OCI-LY1 (cell line): ENCODE measurements at regions not wholly inside any gene's neighbourhood (a gene's known extent, or its start where the extent isn't known, plus 50 kb on each side); places are given as distances from the start of the nearest gene placed in this dataset.

ENCODE experiments used
- H2AFZ ChIP-seq: fragments of 200-600 bp; sonication (generic), shearing (Covaris generic); 2 replicates; pipeline ENCODE4 v1.6.0; 2014; ENCODE audit warnings: antibody characterized with exemption, mild to moderate bottlenecking, low read length
- H3F3A ChIP-seq: fragments of 200-600 bp; sonication (generic), shearing (Covaris generic); 2 replicates; pipeline ENCODE4 v1.6.0; 2014; ENCODE audit warnings: mild to moderate bottlenecking, antibody characterized with exemption, low read length, moderate library complexity; ENCODE audit not compliant: insufficient read depth
- H3K27ac ChIP-seq: fragments of 200-600 bp; sonication (generic); 2 replicates; pipeline ENCODE4 v1.5.1; 2014; ENCODE audit warnings: low read length, mixed run types, mild to moderate bottlenecking, low read depth; ENCODE audit not compliant: poor library complexity, severe bottlenecking
- H3K27me3 ChIP-seq: fragments of 200-600 bp; sonication (generic); 2 replicates; pipeline ENCODE4 v1.6.0; 2014; ENCODE audit warnings: antibody characterized with exemption, mild to moderate bottlenecking, low read length, moderate library complexity; ENCODE audit not compliant: insufficient read depth
- H3K36me3 ChIP-seq: fragments of 200-600 bp; sonication (generic); 2 replicates; pipeline ENCODE4 v1.6.1; 2014; ENCODE audit warnings: mild to moderate bottlenecking, antibody characterized with exemption, low read length, moderate library complexity, mixed read lengths; ENCODE audit not compliant: insufficient read depth
- H3K4me1 ChIP-seq: fragments of 200-600 bp; sonication (generic); 2 replicates; pipeline ENCODE4 v1.5.1; 2014; ENCODE audit warnings: mild to moderate bottlenecking, low read length, moderate library complexity; ENCODE audit not compliant: insufficient read depth, severe bottlenecking
- H3K4me2 ChIP-seq: fragments of 200-600 bp; sonication (generic), shearing (Covaris generic); 2 replicates; pipeline ENCODE4 v1.6.1; 2014; ENCODE audit warnings: low read length
- H3K4me3 ChIP-seq: fragments of 200-600 bp; sonication (generic); 2 replicates; pipeline ENCODE4 v1.5.1; 2014; ENCODE audit warnings: low read length, low read depth, mild to moderate bottlenecking, mixed read lengths; ENCODE audit not compliant: poor library complexity, severe bottlenecking
- H3K79me2 ChIP-seq: fragments of 200-600 bp; shearing (Covaris generic); 2 replicates; pipeline ENCODE4 v1.6.1; 2016; ENCODE audit warnings: mixed run types, low read length, mixed read lengths; ENCODE audit not compliant: insufficient read depth
- H3K9ac ChIP-seq: fragments of 200-600 bp; sonication (generic), shearing (Covaris generic); 2 replicates; pipeline ENCODE4 v1.6.1; 2014; ENCODE audit warnings: mild to moderate bottlenecking, low read length, mixed read lengths
- H3K9me2 ChIP-seq: fragments of 200-600 bp; sonication (generic), shearing (Covaris generic); 2 replicates; pipeline ENCODE4 v1.6.1; 2014; ENCODE audit warnings: low read depth, mild to moderate bottlenecking, low read length, mixed read lengths
- H3K9me3 ChIP-seq: fragments of 200-600 bp; shearing (Covaris generic); 2 replicates; pipeline ENCODE4 v1.6.1; 2014; ENCODE audit warnings: low read length, mixed read lengths
- H4K20me1 ChIP-seq: fragments of 200-600 bp; sonication (generic), shearing (Covaris generic); 2 replicates; pipeline ENCODE4 v1.6.0; 2016; ENCODE audit warnings: mild to moderate bottlenecking, low read length; ENCODE audit not compliant: insufficient read depth
- CTCF ChIP-seq: fragments of 200-600 bp; sonication (generic), shearing (Covaris generic); IDR thresholded peaks from 2 replicates; pipeline ENCODE4 v1.5.1; 2017; ENCODE audit warnings: mild to moderate bottlenecking, antibody characterized with exemption, low read length, moderate library complexity, mixed read lengths
- EZH2 ChIP-seq: fragments of 200-600 bp; sonication (generic), shearing (Covaris generic); IDR thresholded peaks from 2 replicates; pipeline ENCODE4 v1.8.0; 2017; ENCODE audit warnings: borderline replicate concordance, mixed run types, mild to moderate bottlenecking, antibody characterized with exemption, low read length, moderate library complexity, mixed read lengths

GRCh38 chr2:67251741-67252140 is 145.4 kb upstream of the ETAA1 start:
- Histone ChIP-seq H3F3A (no peaks in the 10 kb centered on the region), H4K20me1 (no peaks in the 10 kb centered on the region), H3K4me1 (no peaks in the 10 kb centered on the region), H3K79me2 (no peaks in the 10 kb centered on the region), H3K4me2 (no peak overlapping the region), H3K27me3 (no peaks in the 10 kb centered on the region), H3K9me2 (no peaks in the 10 kb centered on the region), H3K27ac (no peak overlapping the region), H3K36me3 (no peaks in the 10 kb centered on the region), H3K9me3 (no peaks in the 10 kb centered on the region), H2AFZ (no peak overlapping the region), H3K9ac (no peak overlapping the region), H3K4me3 (no peak overlapping the region)
- TF ChIP-seq EZH2 (no peak), CTCF (no peak)

DNA sequence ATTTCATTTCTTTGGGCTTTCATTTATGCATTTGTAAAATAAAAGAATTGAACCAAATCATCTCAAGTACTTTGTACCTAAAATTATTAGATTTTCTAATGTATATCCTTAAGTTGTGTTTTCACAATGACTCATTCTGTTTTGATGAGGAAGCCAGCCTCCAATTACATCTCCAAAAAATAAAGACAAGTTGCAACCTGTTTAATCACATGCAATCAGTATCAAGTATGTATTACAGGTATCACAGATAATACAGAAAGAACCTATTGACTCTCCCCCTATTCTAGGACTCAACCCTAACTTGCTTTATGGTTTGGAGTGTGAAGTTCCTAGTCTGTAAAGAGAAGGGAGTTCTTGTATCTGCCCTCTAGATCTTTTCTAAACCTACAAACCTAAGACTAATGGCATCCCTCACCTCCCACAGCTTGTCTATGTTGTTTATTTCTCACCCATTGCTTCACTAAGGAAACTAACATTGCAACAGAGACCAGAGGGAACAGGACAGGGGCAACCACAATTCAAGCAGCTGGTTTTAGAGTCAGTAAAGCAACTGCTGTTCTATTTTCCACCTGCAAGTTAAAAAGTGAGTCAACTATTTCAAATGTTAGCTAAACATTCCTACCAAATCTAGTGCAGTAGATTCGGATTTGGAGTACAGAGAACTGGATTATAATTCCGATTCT is 141.1 kb upstream of the ETAA1 start:
- H3K9me3 ChIP-seq: no peaks in the 10 kb centered on the region
- no peaks in the 10 kb centered on the region for H3K36me3 ChIP-seq
- H3F3A ChIP-seq: no peaks in the 10 kb centered on the region
- TF ChIP-seq EZH2 (no peak), CTCF (no peak)
- H3K9me2 ChIP-seq: no peaks in the 10 kb centered on the region
- H4K20me1 ChIP-seq: no peaks in the 10 kb centered on the region
- no peak overlapping the region for H2AFZ ChIP-seq
- no peaks in the 10 kb centered on the region for H3K27me3 ChIP-seq
- no peak overlapping the region for H3K4me2 ChIP-seq
- H3K79me2 ChIP-seq: no peaks in the 10 kb centered on the region
- no peak overlapping the region for H3K27ac ChIP-seq
- no peak overlapping the region for H3K9ac ChIP-seq
- H3K4me1 ChIP-seq: no peaks in the 10 kb centered on the region
- no peak overlapping the region for H3K4me3 ChIP-seq

GRCh38 chr2:67256892-67257291 is 140.2 kb upstream of the ETAA1 start:
- H3K27me3 ChIP-seq: no peaks in the 10 kb centered on the region
- H4K20me1 ChIP-seq: no peaks in the 10 kb centered on the region
- no peaks in the 10 kb centered on the region for H3K9me2 ChIP-seq
- H3K4me1 ChIP-seq: no peaks in the 10 kb centered on the region
- no peaks in the 10 kb centered on the region for H3F3A ChIP-seq
- TF ChIP-seq CTCF (no peak), EZH2 (no peak)
- H3K4me3 ChIP-seq: no peak overlapping the region
- no peak overlapping the region for H2AFZ ChIP-seq
- H3K9ac ChIP-seq: no peak overlapping the region
- no peaks in the 10 kb centered on the region for H3K9me3 ChIP-seq
- no peak overlapping the region for H3K27ac ChIP-seq
- H3K36me3 ChIP-seq: no peaks in the 10 kb centered on the region
- H3K79me2 ChIP-seq: no peaks in the 10 kb centered on the region
- no peak overlapping the region for H3K4me2 ChIP-seq
